Trophoblast cell (in vitro differentiated cells and primary cell): ENCODE measurements at regions not wholly inside any gene's neighbourhood (a gene's known extent, or its start where the extent isn't known, plus 50 kb on each side); places are given as distances from the start of the nearest gene placed in this dataset.

Source experiments
- DNase-seq, 2 donors: peaks; one replicate each; pipeline ENCODE4 v3.0.0-alpha.2; 2016
- H2AFZ ChIP-seq: 2 replicates; pipeline ENCODE4 v1.6.1; 2013; ENCODE audit warnings: low read length, moderate library complexity, mild to moderate bottlenecking; ENCODE audit not compliant: insufficient read depth, poor library complexity
- H2AK5ac ChIP-seq: 2 replicates; pipeline ENCODE4 v1.6.1; 2013; ENCODE audit warnings: mild to moderate bottlenecking, low read length
- H2BK120ac ChIP-seq: 2 replicates; pipeline ENCODE4 v1.6.1; 2013; ENCODE audit warnings: low read length, mild to moderate bottlenecking, moderate library complexity; ENCODE audit not compliant: insufficient read depth, poor library complexity
- H2BK12ac ChIP-seq: 2 replicates; pipeline ENCODE4 v1.6.1; 2013; ENCODE audit warnings: mild to moderate bottlenecking, low read length, moderate library complexity
- H2BK5ac ChIP-seq: 2 replicates; pipeline ENCODE4 v1.6.1; 2013; ENCODE audit warnings: low read length, low read depth, moderate library complexity, mild to moderate bottlenecking; ENCODE audit not compliant: poor library complexity
- H3K14ac ChIP-seq: 2 replicates; pipeline ENCODE4 v1.6.1; 2013; ENCODE audit warnings: mild to moderate bottlenecking, low read length
- H3K18ac ChIP-seq: 2 replicates; pipeline ENCODE4 v1.6.1; 2013; ENCODE audit warnings: mild to moderate bottlenecking, low read length
- H3K23ac ChIP-seq: 2 replicates; pipeline ENCODE4 v1.6.1; 2013; ENCODE audit warnings: low read length
- H3K27ac ChIP-seq: 2 replicates; pipeline ENCODE4 v1.5.1; 2013; ENCODE audit warnings: low read depth, mild to moderate bottlenecking, inconsistent platforms, low read length, moderate library complexity
- H3K27me3 ChIP-seq: 2 replicates; pipeline ENCODE4 v1.6.1; 2013; ENCODE audit warnings: inconsistent platforms, mild to moderate bottlenecking, low read length, moderate library complexity; ENCODE audit not compliant: insufficient read depth
- H3K36me3 ChIP-seq, 2 experiments: 1 replicate in 1 of 2; 2 replicates in 1 of 2; pipeline ENCODE4 v1.6.1; 2013; ENCODE audit warnings: low read length in 2 of 2, mild to moderate bottlenecking in 2 of 2, moderate library complexity in 1 of 2; ENCODE audit not compliant: insufficient read depth in 2 of 2, control insufficient read depth in 1 of 2
- H3K4ac ChIP-seq: 2 replicates; pipeline ENCODE4 v1.6.1; 2013; ENCODE audit warnings: low read depth, mild to moderate bottlenecking, low read length, moderate library complexity
- H3K4me1 ChIP-seq, 2 experiments: 1 replicate in 1 of 2; 2 replicates in 1 of 2; pipeline ENCODE4 v1.6.1; 2013; ENCODE audit warnings: low read length in 2 of 2, mild to moderate bottlenecking in 2 of 2, moderate library complexity in 1 of 2; ENCODE audit not compliant: insufficient read depth in 2 of 2, control insufficient read depth in 1 of 2
- H3K4me2 ChIP-seq: 2 replicates; pipeline ENCODE4 v1.6.1; 2013; ENCODE audit warnings: inconsistent platforms, mild to moderate bottlenecking, low read length, moderate library complexity
- H3K4me3 ChIP-seq: 2 replicates; pipeline ENCODE4 v1.5.1; 2013; ENCODE audit warnings: mild to moderate bottlenecking, low read depth, low read length, inconsistent platforms
- H3K79me1 ChIP-seq: one replicate; pipeline ENCODE4 v1.6.1; 2013; ENCODE audit warnings: low read length
- H3K79me2 ChIP-seq: 2 replicates; pipeline ENCODE4 v1.6.1; 2013; ENCODE audit warnings: low read length, mild to moderate bottlenecking; ENCODE audit not compliant: control insufficient read depth, insufficient read depth, poor library complexity
- H3K9ac ChIP-seq: 2 replicates; pipeline ENCODE4 v1.6.1; 2013; ENCODE audit warnings: mild to moderate bottlenecking, low read length
- H3K9me3 ChIP-seq: 2 replicates; pipeline ENCODE4 v1.6.1; 2013; ENCODE audit warnings: low read depth, mild to moderate bottlenecking, control low read depth, inconsistent platforms, low read length; ENCODE audit not compliant: insufficient read depth
- H4K12ac ChIP-seq: 2 replicates; pipeline ENCODE4 v1.6.1; 2013; ENCODE audit warnings: low read depth, mild to moderate bottlenecking, low read length, moderate library complexity
- H4K8ac ChIP-seq: 2 replicates; pipeline ENCODE4 v1.6.1; 2013; ENCODE audit warnings: low read depth, mild to moderate bottlenecking, low read length, moderate library complexity
- H4K91ac ChIP-seq: one replicate; pipeline ENCODE4 v1.6.1; 2013; ENCODE audit warnings: low read depth, mild to moderate bottlenecking, low read length, moderate library complexity
- WGBS: extraction: QIAGEN DNeasy Blood & Tissue Kit; methylation state at CpG from one replicate; pipeline ENCODE4 v1.1.7; 2013; ENCODE audit warnings: missing lambda C conversion rate; ENCODE audit not compliant: insufficient read length, insufficient coverage; ENCODE audit errors: extremely low coverage; 5-methylcytosine and 5-hydroxymethylcytosine counted together

DNA sequence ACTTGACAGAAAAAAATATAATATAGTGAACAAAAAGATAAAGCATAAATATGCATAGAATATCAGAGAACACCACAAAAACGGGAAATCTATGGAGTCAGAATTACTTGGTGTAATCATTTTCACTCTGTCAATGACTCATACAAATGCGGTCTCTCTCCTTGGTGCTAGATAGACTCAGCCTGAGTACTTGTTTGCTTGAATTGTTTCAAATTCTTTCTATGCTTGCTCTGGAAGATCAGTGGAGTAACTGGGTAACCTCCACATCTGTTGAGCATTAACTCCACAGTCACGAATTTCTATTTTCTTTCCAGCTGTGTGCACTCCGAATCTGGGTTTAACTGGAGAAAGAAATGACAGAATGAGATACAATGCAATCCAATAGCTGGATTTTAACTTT is 760.4 kb downstream of the ZPLD1 start:
- H3K27ac ChIP-seq, result no peak overlapping the region
- no peak overlapping the region for H2AK5ac ChIP-seq
- H4K91ac ChIP-seq, result no peak overlapping the region
- no peak overlapping the region for H3K18ac ChIP-seq
- no peak for DNase-seq
- no peaks in the 10 kb centered on the region for H3K36me3 ChIP-seq
- no peak overlapping the region for H3K14ac ChIP-seq
- H3K27me3 ChIP-seq, result no peaks in the 10 kb centered on the region
- no peak overlapping the region for H2BK120ac ChIP-seq
- no peak overlapping the region for H2AFZ ChIP-seq
- H3K23ac ChIP-seq, result no peak overlapping the region
- no peak overlapping the region for H4K8ac ChIP-seq
- H3K4me3 ChIP-seq, result no peak overlapping the region
- H3K79me1 ChIP-seq, result no peaks in the 10 kb centered on the region
- no peaks in the 10 kb centered on the region for H3K9me3 ChIP-seq
- H3K4me2 ChIP-seq, result no peak overlapping the region
- H2BK12ac ChIP-seq, result no peak overlapping the region
- H3K9ac ChIP-seq, result no peak overlapping the region
- no CpG with 5 or more reads among the region's 4 CpGs for WGBS
- H4K12ac ChIP-seq, result no peak overlapping the region
- no peaks in the 10 kb centered on the region for H3K4me1 ChIP-seq
- H2BK5ac ChIP-seq, result no peak overlapping the region
- no peaks in the 10 kb centered on the region for H3K79me2 ChIP-seq
- H3K4ac ChIP-seq, result no peak overlapping the region

- no peak overlapping the region for H3K4me3 ChIP-seq
- no peak for DNase-seq
- H2BK5ac ChIP-seq, result no peak overlapping the region
- H3K27ac ChIP-seq, result no peak overlapping the region
- H2AK5ac ChIP-seq, result no peak overlapping the region
- H3K14ac ChIP-seq, result no peak overlapping the region
- no peaks in the 10 kb centered on the region for H3K79me1 ChIP-seq
- H3K79me2 ChIP-seq, result no peaks in the 10 kb centered on the region
- WGBS, result no CpG with 5 or more reads among the region's 4 CpGs
- no peak overlapping the region for H3K4me2 ChIP-seq
- no peaks in the 10 kb centered on the region for H3K36me3 ChIP-seq
- no peaks in the 10 kb centered on the region for H3K27me3 ChIP-seq
- no peak overlapping the region for H3K18ac ChIP-seq
- no peak overlapping the region for H2BK12ac ChIP-seq
- H3K9ac ChIP-seq, result no peak overlapping the region
- no peak overlapping the region for H3K23ac ChIP-seq
- no peak overlapping the region for H4K91ac ChIP-seq
- no peak overlapping the region for H3K4ac ChIP-seq
- no peak overlapping the region for H4K12ac ChIP-seq
- H2BK120ac ChIP-seq, result no peak overlapping the region
- no peak overlapping the region for H2AFZ ChIP-seq
- H3K4me1 ChIP-seq, result no peaks in the 10 kb centered on the region
- H4K8ac ChIP-seq, result no peak overlapping the region
- no peaks in the 10 kb centered on the region for H3K9me3 ChIP-seq
Measured at GRCh38 chr3:103203441-103203840, 768.6 kb downstream of the ZPLD1 start.

DNA sequence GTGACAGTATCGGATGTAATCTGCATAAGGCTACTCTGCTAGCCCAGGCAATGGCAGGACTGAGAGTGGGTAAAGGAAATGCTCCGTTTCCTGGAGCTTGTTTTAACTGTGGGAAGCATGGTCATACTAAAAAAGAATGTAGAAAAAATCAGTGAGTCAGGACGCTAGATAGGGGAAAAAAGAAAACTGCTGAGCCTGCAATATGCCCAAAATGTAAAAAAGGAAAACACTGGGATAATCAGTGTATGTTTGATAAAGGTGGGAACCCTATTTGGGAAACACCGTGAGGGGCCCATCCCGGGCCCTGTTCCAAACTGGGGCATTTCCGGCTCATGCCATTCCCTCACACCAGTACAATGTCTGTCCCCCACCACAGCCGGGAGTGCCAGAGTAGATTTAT is 775.8 kb downstream of the ZPLD1 start:
- no CpG with 5 or more reads among the region's 7 CpGs for WGBS
- Histone ChIP-seq H2BK12ac (no peak overlapping the region), H3K36me3 (no peaks in the 10 kb centered on the region), H3K79me2 (no peaks in the 10 kb centered on the region), H3K79me1 (no peaks in the 10 kb centered on the region), H3K18ac (no peak overlapping the region), H4K12ac (no peak overlapping the region), H2AK5ac (no peak overlapping the region), H4K91ac (no peak overlapping the region), H3K4ac (no peak overlapping the region), H2BK5ac (no peak overlapping the region), H3K27ac (no peak overlapping the region), H3K27me3 (no peaks in the 10 kb centered on the region), H3K4me3 (no peak overlapping the region), H3K14ac (no peak overlapping the region), H4K8ac (no peak overlapping the region), H3K23ac (no peak overlapping the region), H3K4me2 (no peak overlapping the region), H2BK120ac (no peak overlapping the region), H2AFZ (no peak overlapping the region), H3K9me3 (peaks cover 4% of the 10 kb centered on the region), H3K4me1 (no peaks in the 10 kb centered on the region), H3K9ac (no peak overlapping the region)
- DNase-seq, result no peak

DNA sequence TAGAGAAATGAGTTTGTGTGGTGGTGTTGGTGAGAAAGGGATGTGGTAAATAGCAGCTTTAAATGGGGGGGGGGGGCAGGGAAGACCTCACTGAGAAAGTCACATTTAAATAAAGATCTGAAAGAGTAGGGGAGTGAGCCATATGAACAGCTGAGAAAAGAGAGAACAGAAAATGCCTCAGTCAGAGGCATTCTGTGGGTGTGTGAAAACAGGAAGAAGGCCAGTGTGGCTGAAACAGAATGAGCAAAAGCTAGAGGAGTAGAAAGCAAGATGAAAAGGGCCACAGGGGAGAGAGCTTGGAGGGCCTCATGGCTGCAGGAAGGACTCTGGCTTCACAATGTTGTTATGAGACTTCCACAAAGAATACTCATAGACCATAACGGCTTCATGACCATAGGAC is 783.3 kb downstream of the ZPLD1 start:
- H4K12ac ChIP-seq, result no peak overlapping the region
- no peak overlapping the region for H4K91ac ChIP-seq
- no peak overlapping the region for H2AFZ ChIP-seq
- H2BK5ac ChIP-seq, result no peak overlapping the region
- H3K4ac ChIP-seq, result no peak overlapping the region
- H3K18ac ChIP-seq, result no peak overlapping the region
- H2BK120ac ChIP-seq, result no peak overlapping the region
- H3K9ac ChIP-seq, result no peak overlapping the region
- H3K4me1 ChIP-seq, result no peaks in the 10 kb centered on the region
- no peak overlapping the region for H2BK12ac ChIP-seq
- no peak overlapping the region for H2AK5ac ChIP-seq
- H3K4me2 ChIP-seq, result no peak overlapping the region
- no peak overlapping the region for H3K23ac ChIP-seq
- H4K8ac ChIP-seq, result no peak overlapping the region
- no peak overlapping the region for H3K14ac ChIP-seq
- whole genome bisulfite sequencing, result no CpG with 5 or more reads among the region's 1 CpG
- no peaks in the 10 kb centered on the region for H3K9me3 ChIP-seq
- no peak for DNase-seq
- no peaks in the 10 kb centered on the region for H3K27me3 ChIP-seq
- no peaks in the 10 kb centered on the region for H3K36me3 ChIP-seq
- no peaks in the 10 kb centered on the region for H3K79me2 ChIP-seq
- no peaks in the 10 kb centered on the region for H3K79me1 ChIP-seq
- H3K4me3 ChIP-seq, result no peak overlapping the region
- no peak overlapping the region for H3K27ac ChIP-seq
